AG09309 (cell line): ENCODE measurements at regions not wholly inside any gene's neighbourhood (a gene's known extent, or its start where the extent isn't known, plus 50 kb on each side); places are given as distances from the start of the nearest gene placed in this dataset.
"Not testable (repeated sequence)": the region's sequence is repeated elsewhere in the genome, so short reads cannot be mapped to it uniquely, and the experiment has no call there.

ENCODE experiments used
- DNase-seq: peaks from one replicate; pipeline ENCODE4 v3.0.0-alpha.2; 2010; ENCODE audit warnings: low read depth
- H3K4me3 ChIP-seq: 2 replicates; pipeline ENCODE4 v1.5.1; 2011; ENCODE audit warnings: mild to moderate bottlenecking, low read depth, low read length, moderate library complexity; ENCODE audit not compliant: control insufficient read depth
- TF ChIP-seq, protein P1 (sequence below): IDR thresholded peaks from 2 replicates; pipeline ENCODE4 v1.5.1; 2011; ENCODE audit warnings: mild to moderate bottlenecking, low read depth, low read length, inconsistent platforms; ENCODE audit not compliant: insufficient read depth, control insufficient read depth; ENCODE audit errors: missing control alignments

GRCh38 chr14:61609884-61610283, 85.4 kb upstream of the HIF1A start:
- TF ChIP-seq, protein P1, sequence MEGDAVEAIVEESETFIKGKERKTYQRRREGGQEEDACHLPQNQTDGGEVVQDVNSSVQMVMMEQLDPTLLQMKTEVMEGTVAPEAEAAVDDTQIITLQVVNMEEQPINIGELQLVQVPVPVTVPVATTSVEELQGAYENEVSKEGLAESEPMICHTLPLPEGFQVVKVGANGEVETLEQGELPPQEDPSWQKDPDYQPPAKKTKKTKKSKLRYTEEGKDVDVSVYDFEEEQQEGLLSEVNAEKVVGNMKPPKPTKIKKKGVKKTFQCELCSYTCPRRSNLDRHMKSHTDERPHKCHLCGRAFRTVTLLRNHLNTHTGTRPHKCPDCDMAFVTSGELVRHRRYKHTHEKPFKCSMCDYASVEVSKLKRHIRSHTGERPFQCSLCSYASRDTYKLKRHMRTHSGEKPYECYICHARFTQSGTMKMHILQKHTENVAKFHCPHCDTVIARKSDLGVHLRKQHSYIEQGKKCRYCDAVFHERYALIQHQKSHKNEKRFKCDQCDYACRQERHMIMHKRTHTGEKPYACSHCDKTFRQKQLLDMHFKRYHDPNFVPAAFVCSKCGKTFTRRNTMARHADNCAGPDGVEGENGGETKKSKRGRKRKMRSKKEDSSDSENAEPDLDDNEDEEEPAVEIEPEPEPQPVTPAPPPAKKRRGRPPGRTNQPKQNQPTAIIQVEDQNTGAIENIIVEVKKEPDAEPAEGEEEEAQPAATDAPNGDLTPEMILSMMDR = no peak
- no peak for DNase-seq
- H3K4me3 ChIP-seq = no peak overlapping the region

GRCh38 chr14:61610900-61611299, 84.4 kb upstream of the HIF1A start:
- no peak for DNase-seq
- TF ChIP-seq, protein P1 = no peak

GRCh38 chr14:61611880-61612630, 83.3 kb upstream of the HIF1A start:
- no peak overlapping the region for H3K4me3 ChIP-seq
- TF ChIP-seq, protein P1 = no peak
- DNase-seq = no peak

More at GRCh38 chr14:61610900-61611299, 84.4 kb upstream of the HIF1A start:
- H3K4me3 ChIP-seq = no peak overlapping the region

- DNase-seq = not testable (repeated sequence)
These were observed 82.3 kb upstream of the HIF1A start for GRCh38 chr14:61613006-61613405.

DNA sequence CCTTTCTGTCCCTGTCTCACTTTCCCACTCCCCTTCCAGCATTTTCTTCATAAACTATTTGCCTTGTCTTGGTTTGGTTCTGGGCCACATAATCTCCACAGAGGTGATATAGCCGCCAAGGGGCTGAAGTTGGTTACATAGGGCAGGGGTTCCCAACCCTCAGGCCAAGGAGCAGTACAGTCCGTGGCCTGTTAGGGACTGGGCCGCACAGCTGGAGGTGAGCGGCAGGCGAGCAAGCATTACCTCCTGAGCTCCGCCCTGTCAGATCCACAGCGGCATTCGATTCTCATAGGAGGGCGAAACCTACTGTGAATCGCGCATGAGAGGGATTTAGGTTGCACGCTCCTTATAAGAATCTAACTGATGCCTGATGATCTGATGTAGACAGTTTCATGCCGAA, 80.6 kb upstream of the HIF1A start:
- H3K4me3 ChIP-seq = no peak overlapping the region
- no peak for DNase-seq
- TF ChIP-seq, protein P1 = no peak

More at GRCh38 chr14:61613006-61613405, 82.3 kb upstream of the HIF1A start:
- H3K4me3 ChIP-seq = not testable (repeated sequence)

GRCh38 chr14:61615743-61616523, 79.4 kb upstream of the HIF1A start:
- DNase-seq = no peak
- no peak overlapping the region for H3K4me3 ChIP-seq

More at GRCh38 chr14:61615743-61616523, 79.4 kb upstream of the HIF1A start:
- TF ChIP-seq, protein P1 = no peak
